GM12878 (cell line): ENCODE measurements at regions not wholly inside any gene's neighbourhood (a gene's known extent, or its start where the extent isn't known, plus 50 kb on each side); places are given as distances from the start of the nearest gene placed in this dataset.

Source experiments
- ATAC-seq: fragments of 200-7000 bp; cut with Tn5 transposase; 3 replicates; pipeline ENCODE4 v1.9.1; 2020; ENCODE audit warnings: mild to moderate bottlenecking, moderate library complexity
- BruUV-seq: library from RNA; stranded (reverse); fragments of 400-500 nt; replicated peaks from 2 replicates; lab custom pipeline; 2021; lab: Mats Ljungman, UMichigan
- CTCF ChIA-PET: fragments of 300-600 bp; sonication (Branson Sonifier 250); formaldehyde crosslinking; extraction: SDS; loops from one replicate; lab custom pipeline; 2021; ENCODE audit warnings: inconsistent platforms; lab: Yijun Ruan, JAX
- POLR2A ChIA-PET: fragments of 350-600 bp; formaldehyde crosslinking; extraction: SDS; loops from one replicate; lab custom pipeline; 2021; ENCODE audit warnings: inconsistent platforms; lab: Charles Lee
- RAD21 ChIA-PET: fragments of 300-600 bp; sonication (Branson Sonifier 250); formaldehyde crosslinking; loops from one replicate; lab custom pipeline; 2023; ENCODE audit warnings: antibody characterized with exemption; ENCODE audit not compliant: unreplicated experiment; lab: Charles Lee
- SMC1A ChIA-PET: fragments of 300-600 bp; sonication (Branson Sonifier 250); formaldehyde crosslinking; loops from one replicate; lab custom pipeline; 2023; ENCODE audit not compliant: unreplicated experiment, uncharacterized antibody; lab: Charles Lee
- DNase-seq: peaks from one replicate; pipeline ENCODE4 v3.0.0-alpha.2; 2011; ENCODE audit warnings: low read depth, low spot score
- FAIRE-seq: peaks from 3 replicates; lab custom pipeline; 2011; peaks lifted over from hg19 to GRCh38; lab: Jason Lieb, UNC
- H2AFZ ChIP-seq: 2 replicates; pipeline ENCODE4 v1.6.0; 2011; ENCODE audit warnings: low read depth, low read length, control low read depth; ENCODE audit not compliant: control insufficient read depth
- H3K27ac ChIP-seq: 2 replicates; pipeline ENCODE4 v1.5.1; 2011; ENCODE audit warnings: control low read depth; ENCODE audit not compliant: control insufficient read depth, insufficient read depth
- H3K27me3 ChIP-seq, 2 experiments: replicated peaks in 1 of 2; 2 replicates each; pipeline versions ENCODE4 v1.6.0 to v1.6.1; 2011; ENCODE audit warnings: low read length in 1 of 2; ENCODE audit not compliant: control insufficient read depth in 2 of 2, insufficient read depth in 2 of 2
- H3K36me3 ChIP-seq, 2 experiments: 2 replicates each; pipeline ENCODE4 v1.5.1; 2011; ENCODE audit warnings: low read length in 1 of 2; ENCODE audit not compliant: control insufficient read depth in 2 of 2, insufficient read depth in 2 of 2
- H3K4me1 ChIP-seq: 2 replicates; pipeline ENCODE4 v1.6.1; 2011; ENCODE audit warnings: mild to moderate bottlenecking, low read length, moderate library complexity, mixed read lengths; ENCODE audit not compliant: control insufficient read depth, insufficient read depth
- H3K4me2 ChIP-seq: 2 replicates; pipeline ENCODE4 v1.6.0; 2011; ENCODE audit warnings: control low read depth; ENCODE audit not compliant: control insufficient read depth, insufficient read depth
- H3K4me3 ChIP-seq: fragments of 200-600 bp; sonication (generic); 2 replicates; pipeline ENCODE4 v1.5.1; 2016
- H3K79me2 ChIP-seq: 2 replicates; pipeline ENCODE4 v1.6.0; 2011; ENCODE audit warnings: low read length; ENCODE audit not compliant: control insufficient read depth, insufficient read depth
- H3K9ac ChIP-seq: 2 replicates; pipeline ENCODE4 v1.8.0; 2011; ENCODE audit warnings: low read length, control low read depth, mixed read lengths; ENCODE audit not compliant: control insufficient read depth, insufficient read depth
- H3K9me3 ChIP-seq: replicated peaks from 3 replicates; pipeline ENCODE4 v1.5.1; 2011; ENCODE audit warnings: mild to moderate bottlenecking, low read length; ENCODE audit not compliant: control insufficient read depth, insufficient read depth
- H4K20me1 ChIP-seq: 2 replicates; pipeline ENCODE4 v1.6.0; 2011; ENCODE audit not compliant: control insufficient read depth, insufficient read depth
- CREB1 ChIP-seq: IDR thresholded peaks from 2 replicates; pipeline ENCODE4 v1.6.1; 2012; ENCODE audit warnings: low read depth, mild to moderate bottlenecking, inconsistent platforms
- FOXK2 ChIP-seq: fragments of 450-650 bp; IDR thresholded peaks from 2 replicates; pipeline ENCODE4 v1.6.1; 2017; ENCODE audit warnings: mild to moderate bottlenecking, moderate library complexity
- MXI1 ChIP-seq: fragments of 150-350 bp; IDR thresholded peaks from 2 replicates; pipeline ENCODE4 v1.6.1; 2011; ENCODE audit warnings: low read depth, mild to moderate bottlenecking, inconsistent platforms, low read length, improper control_type of control experiment
- NBN ChIP-seq: fragments of 450-650 bp; IDR thresholded peaks from 2 replicates; pipeline ENCODE4 v1.6.1; 2016
- NFYA ChIP-seq: IDR thresholded peaks from 2 replicates; pipeline ENCODE4 v1.6.1; 2011; ENCODE audit warnings: low read depth, mild to moderate bottlenecking, low read length, improper control_type of control experiment, borderline replicate concordance
- NR2F1 ChIP-seq: fragments of 450-650 bp; conservative IDR thresholded peaks from 2 replicates; pipeline ENCODE4 v1.6.1; 2017; ENCODE audit warnings: mild to moderate bottlenecking
- POU2F2 ChIP-seq: IDR thresholded peaks from 3 replicates; pipeline ENCODE4 v1.6.1; 2011; ENCODE audit warnings: low read depth, mild to moderate bottlenecking, low read length, borderline replicate concordance
- SIX5 ChIP-seq: IDR thresholded peaks from 2 replicates; pipeline ENCODE4 v1.6.1; 2011; ENCODE audit warnings: mild to moderate bottlenecking, low read depth, low read length, moderate library complexity; ENCODE audit not compliant: severe bottlenecking
- SREBF2 ChIP-seq: IDR thresholded peaks from 2 replicates; pipeline ENCODE4 v1.6.1; 2012; ENCODE audit warnings: mild to moderate bottlenecking, low read length
- STAT1 ChIP-seq: fragments of 450-650 bp; conservative IDR thresholded peaks from 2 replicates; pipeline ENCODE4 v1.6.1; 2014; ENCODE audit warnings: antibody characterized with exemption, mild to moderate bottlenecking
- TAF1 ChIP-seq: IDR thresholded peaks from 2 replicates; pipeline ENCODE4 v1.6.1; 2011; ENCODE audit warnings: mild to moderate bottlenecking, low read depth, low read length, borderline replicate concordance
- TCF12 ChIP-seq: IDR thresholded peaks from 2 replicates; pipeline ENCODE4 v1.6.1; 2011; ENCODE audit warnings: low read depth, mild to moderate bottlenecking, low read length
- TCF7 ChIP-seq: IDR thresholded peaks from 2 replicates; pipeline ENCODE4 v1.6.1; 2014; ENCODE audit warnings: antibody characterized with exemption, borderline replicate concordance
- ZNF207 ChIP-seq: fragments of 450-650 bp; IDR thresholded peaks from 2 replicates; pipeline ENCODE4 v1.6.1; 2014; ENCODE audit warnings: antibody characterized with exemption, mild to moderate bottlenecking, borderline replicate concordance
- ZNF622 ChIP-seq: fragments of 450-650 bp; IDR thresholded peaks from 2 replicates; pipeline ENCODE4 v1.6.1; 2017; ENCODE audit warnings: mild to moderate bottlenecking, inconsistent platforms
- ZSCAN29 ChIP-seq: fragments of 450-650 bp; IDR thresholded peaks from 2 replicates; pipeline ENCODE4 v1.6.1; 2017; ENCODE audit warnings: mild to moderate bottlenecking, moderate library complexity
- WGBS: methylation state at CpG from one replicate; pipeline ENCODE4 v1.1.6; 2016; ENCODE audit warnings: low lambda C conversion rate; ENCODE audit not compliant: insufficient replicate concordance, insufficient coverage; ENCODE audit errors: missing lambda C conversion rate; 5-methylcytosine and 5-hydroxymethylcytosine counted together
- in situ Hi-C: fragments of 300-500 bp; cut with MboI; formaldehyde crosslinking; loops from 9 replicates; pipeline ENCODE4 v1.14.3; 2018; ENCODE audit warnings: mixed read lengths
- intact Hi-C: fragments of 100-400 bp; cut with micrococcal nuclease; formaldehyde crosslinking; loops from one replicate; pipeline ENCODE4 v1.14.2; 2022; ENCODE audit not compliant: unreplicated experiment
- TF ChIP-seq, protein P1 (sequence below): IDR thresholded peaks from 2 replicates; pipeline ENCODE4 v1.6.1; 2012; ENCODE audit warnings: low read depth, low read length, improper control_type of control experiment
- TF ChIP-seq, protein P2 (sequence below): IDR thresholded peaks from 2 replicates; pipeline ENCODE4 v1.6.1; 2012; ENCODE audit warnings: low read depth, low read length, improper control_type of control experiment
- TF ChIP-seq, protein P3 (sequence below): IDR thresholded peaks from 2 replicates; pipeline ENCODE4 v1.6.1; 2011; ENCODE audit warnings: low read depth, mild to moderate bottlenecking, low read length, moderate library complexity, borderline replicate concordance; ENCODE audit errors: extremely low read depth

DNA sequence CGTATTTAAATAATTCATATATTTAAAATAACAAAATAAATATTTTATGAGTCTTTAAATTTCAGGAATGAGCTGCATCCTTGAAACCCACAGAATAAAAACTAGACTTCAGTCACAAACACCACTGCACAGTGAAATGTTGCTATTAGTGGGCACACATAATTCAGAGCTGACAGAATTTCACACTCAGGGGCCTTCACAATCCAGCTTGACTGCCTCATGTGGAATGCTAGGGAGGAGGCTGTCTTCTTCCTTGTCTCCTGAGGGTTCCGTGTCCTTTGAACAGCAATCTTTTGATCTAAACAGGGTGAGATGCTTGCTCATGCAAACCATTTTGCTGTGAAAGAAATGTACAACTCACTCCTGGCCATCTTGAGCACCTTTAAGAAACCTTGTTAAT lies 346.7 kb downstream of the CCSER2 start:
- Histone ChIP-seq H3K4me2 (no peak overlapping the region), H3K9me3 (no peaks in the 10 kb centered on the region), H2AFZ (no peak overlapping the region), H3K27ac (no peak overlapping the region), H3K4me3 (no peak overlapping the region), H3K4me1 (no peaks in the 10 kb centered on the region), H3K9ac (no peak overlapping the region), H3K27me3 (no peaks in the 10 kb centered on the region; a peak in 1 of 4 replicates), H4K20me1 (no peaks in the 10 kb centered on the region), H3K79me2 (no peaks in the 10 kb centered on the region), H3K36me3 (no peaks in the 10 kb centered on the region)
- FAIRE-seq (no peak), ATAC-seq (no peak), DNase-seq (no peak)
- ChIA-PET POLR2A (no interaction called here), SMC1A (no interaction called here), RAD21 (no interaction called here), CTCF (no interaction called here)
- no peak for TF ChIP-seq MXI1
- no peak for TF ChIP-seq NFYA
- no peak for TF ChIP-seq CREB1
- TF ChIP-seq SIX5: no peak
- TF ChIP-seq, protein P1, sequence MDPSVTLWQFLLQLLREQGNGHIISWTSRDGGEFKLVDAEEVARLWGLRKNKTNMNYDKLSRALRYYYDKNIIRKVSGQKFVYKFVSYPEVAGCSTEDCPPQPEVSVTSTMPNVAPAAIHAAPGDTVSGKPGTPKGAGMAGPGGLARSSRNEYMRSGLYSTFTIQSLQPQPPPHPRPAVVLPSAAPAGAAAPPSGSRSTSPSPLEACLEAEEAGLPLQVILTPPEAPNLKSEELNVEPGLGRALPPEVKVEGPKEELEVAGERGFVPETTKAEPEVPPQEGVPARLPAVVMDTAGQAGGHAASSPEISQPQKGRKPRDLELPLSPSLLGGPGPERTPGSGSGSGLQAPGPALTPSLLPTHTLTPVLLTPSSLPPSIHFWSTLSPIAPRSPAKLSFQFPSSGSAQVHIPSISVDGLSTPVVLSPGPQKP: no peak
- no peak for TF ChIP-seq ZNF207
- TF ChIP-seq NBN: no peak
- TF ChIP-seq ZNF622: no peak
- BruUV-seq: no TSS peak
- intact Hi-C loops (no loop called here), in situ Hi-C loops (no loop called here)
- WGBS: 2% methylated on average over 2 of the region's 2 CpGs

DNA sequence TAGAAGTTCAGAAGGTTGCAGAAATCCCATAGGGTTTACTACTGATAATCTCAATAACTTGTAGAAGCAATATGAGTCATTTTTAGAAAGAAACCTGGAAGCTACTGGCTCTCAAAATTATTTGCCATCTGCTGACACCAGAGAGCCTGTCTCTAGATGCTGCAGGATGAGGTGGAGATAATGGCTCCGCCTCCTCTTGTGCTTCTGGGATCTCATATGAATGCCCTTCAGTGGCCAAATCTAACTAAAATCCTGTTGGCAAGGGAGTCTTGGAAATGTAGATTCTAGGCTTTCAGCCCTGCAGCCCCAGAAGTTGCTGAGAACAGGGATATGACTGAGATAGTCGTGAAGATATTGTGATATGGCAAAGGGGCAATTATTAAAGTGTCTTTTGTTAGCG lies 348.1 kb downstream of the CCSER2 start:
- H3K79me2 ChIP-seq: no peaks in the 10 kb centered on the region
- intact Hi-C loops: no loop called here
- H3K27ac ChIP-seq: no peak overlapping the region
- no peaks in the 10 kb centered on the region for H3K4me1 ChIP-seq
- H3K27me3 ChIP-seq: no peaks in the 10 kb centered on the region; a peak in 1 of 4 replicates
- 34% methylated on average over 3 of the region's 3 CpGs for WGBS
- H3K36me3 ChIP-seq: no peaks in the 10 kb centered on the region
- no peaks in the 10 kb centered on the region for H4K20me1 ChIP-seq
- FAIRE-seq (no peak), ATAC-seq (no peak), DNase-seq (no peak)
- no peak overlapping the region for H3K9ac ChIP-seq
- SMC1A ChIA-PET: interaction anchor here (1.3 kb wide), 1 partner anchor 20 kb away, joined by 4 read pairs; no protein-coding TSS in a partner anchor
- no peak overlapping the region for H3K4me3 ChIP-seq
- POLR2A ChIA-PET: no interaction called here
- BruUV-seq: no TSS peak
- CTCF ChIA-PET: no interaction called here
- RAD21 ChIA-PET: no interaction called here
- in situ Hi-C loops: no loop called here
- no peak overlapping the region for H2AFZ ChIP-seq
- H3K4me2 ChIP-seq: no peak overlapping the region
- no peaks in the 10 kb centered on the region for H3K9me3 ChIP-seq
- TF ChIP-seq, protein P2, sequence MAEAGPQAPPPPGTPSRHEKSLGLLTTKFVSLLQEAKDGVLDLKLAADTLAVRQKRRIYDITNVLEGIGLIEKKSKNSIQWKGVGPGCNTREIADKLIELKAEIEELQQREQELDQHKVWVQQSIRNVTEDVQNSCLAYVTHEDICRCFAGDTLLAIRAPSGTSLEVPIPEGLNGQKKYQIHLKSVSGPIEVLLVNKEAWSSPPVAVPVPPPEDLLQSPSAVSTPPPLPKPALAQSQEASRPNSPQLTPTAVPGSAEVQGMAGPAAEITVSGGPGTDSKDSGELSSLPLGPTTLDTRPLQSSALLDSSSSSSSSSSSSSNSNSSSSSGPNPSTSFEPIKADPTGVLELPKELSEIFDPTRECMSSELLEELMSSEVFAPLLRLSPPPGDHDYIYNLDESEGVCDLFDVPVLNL: no peak
- TF ChIP-seq FOXK2 (no peak), TAF1 (no peak), SREBF2 (no peak), TCF7 (no peak), ZSCAN29 (no peak), NR2F1 (no peak), TCF12 (no peak), POU2F2 (no peak), STAT1 (no peak)
- TF ChIP-seq, protein P3, sequence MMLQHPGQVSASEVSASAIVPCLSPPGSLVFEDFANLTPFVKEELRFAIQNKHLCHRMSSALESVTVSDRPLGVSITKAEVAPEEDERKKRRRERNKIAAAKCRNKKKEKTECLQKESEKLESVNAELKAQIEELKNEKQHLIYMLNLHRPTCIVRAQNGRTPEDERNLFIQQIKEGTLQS: no peak
